ENCODE measurements at regions not wholly inside any gene's neighbourhood (a gene's known extent, or its start where the extent isn't known, plus 50 kb on each side); places are given as distances from the start of the nearest gene placed in this dataset.
"Not testable (repeated sequence)": the region's sequence is repeated elsewhere in the genome, so short reads cannot be mapped to it uniquely, and the experiment has no call there.

DNA sequence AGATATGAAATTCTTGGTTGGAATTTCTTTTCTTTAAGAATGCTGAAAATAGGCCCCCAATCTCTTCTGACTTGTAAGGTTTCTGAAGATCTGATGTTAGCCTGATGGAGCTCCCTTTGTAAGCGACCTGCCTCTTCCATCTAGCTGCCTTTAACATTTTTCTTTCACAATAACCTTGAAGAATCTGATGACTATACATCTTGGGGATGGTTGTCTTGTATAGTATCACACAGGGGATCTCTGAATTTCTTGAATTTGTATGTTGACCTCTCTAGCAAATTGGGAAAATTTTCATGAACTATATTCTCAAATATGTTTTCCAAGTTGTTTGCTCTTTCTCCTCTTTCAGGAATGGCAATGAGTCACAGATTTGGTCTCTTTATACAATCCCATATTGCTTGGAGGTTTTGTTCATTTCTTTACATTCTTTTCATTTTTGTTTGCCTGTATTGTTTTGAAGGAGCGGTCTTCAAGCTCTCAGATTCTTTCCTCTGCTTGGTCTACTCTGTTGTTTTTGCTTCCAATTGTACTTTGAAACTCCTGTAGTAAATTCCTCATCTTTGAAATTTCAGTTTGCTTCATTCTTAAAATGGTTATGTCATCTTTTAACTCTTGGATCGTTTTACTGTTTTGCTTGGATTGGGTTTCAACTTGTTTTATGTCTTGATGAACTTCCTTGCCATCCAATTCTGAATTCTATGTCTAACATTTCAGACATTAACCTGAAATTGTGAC lies 245.2 kb upstream of the TARS1 start:
- FAIRE-seq: no peak

DNA sequence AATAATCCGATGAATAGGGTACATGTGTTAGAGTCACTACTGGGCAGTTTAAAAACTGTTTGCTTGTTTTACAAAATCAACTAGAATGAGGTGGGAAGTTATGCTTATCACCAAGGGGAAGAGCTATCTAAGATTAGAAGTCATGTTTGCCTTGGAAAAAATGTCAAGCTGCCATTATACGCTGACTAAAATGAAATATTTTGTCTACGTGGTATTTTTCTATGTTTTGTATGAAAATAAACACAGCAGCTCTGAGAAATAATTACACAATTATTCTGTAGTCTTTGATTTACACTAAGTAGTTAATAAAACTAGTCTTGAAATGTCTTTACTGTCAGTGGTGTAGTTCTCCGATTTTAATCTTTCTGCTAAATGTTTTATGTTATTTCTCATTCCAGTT lies 241.9 kb upstream of the TARS1 start:
- FAIRE-seq: no peak
- no peak for DNase-seq (ENCODE audit: insufficient read length, low spot score)

More for the DNA sequence above, 245.2 kb upstream of the TARS1 start:
- DNase-seq (ENCODE audit: insufficient read length, low spot score): no peak

DNA sequence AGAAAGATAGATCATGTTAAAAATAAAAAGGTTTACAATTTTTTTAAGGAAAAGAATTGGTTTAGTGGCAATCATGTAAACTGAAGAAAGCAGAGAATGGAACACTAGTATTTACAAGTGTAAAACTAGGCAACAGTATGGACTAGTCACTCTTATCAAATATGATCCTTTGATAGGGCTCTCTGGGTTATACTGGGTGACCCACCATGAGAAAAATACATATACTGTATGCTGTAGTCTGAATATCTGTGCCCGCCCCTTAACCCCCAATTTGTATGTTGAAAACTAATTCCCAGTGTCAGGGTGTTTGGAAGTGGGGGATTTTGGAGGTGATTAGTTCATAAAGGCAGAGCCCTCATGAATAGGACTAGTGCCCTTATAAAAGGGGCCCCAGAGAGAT lies 236.8 kb upstream of the TARS1 start:
- FAIRE-seq: no peak
- no peak for DNase-seq (ENCODE audit: insufficient read length, low spot score)

DNA sequence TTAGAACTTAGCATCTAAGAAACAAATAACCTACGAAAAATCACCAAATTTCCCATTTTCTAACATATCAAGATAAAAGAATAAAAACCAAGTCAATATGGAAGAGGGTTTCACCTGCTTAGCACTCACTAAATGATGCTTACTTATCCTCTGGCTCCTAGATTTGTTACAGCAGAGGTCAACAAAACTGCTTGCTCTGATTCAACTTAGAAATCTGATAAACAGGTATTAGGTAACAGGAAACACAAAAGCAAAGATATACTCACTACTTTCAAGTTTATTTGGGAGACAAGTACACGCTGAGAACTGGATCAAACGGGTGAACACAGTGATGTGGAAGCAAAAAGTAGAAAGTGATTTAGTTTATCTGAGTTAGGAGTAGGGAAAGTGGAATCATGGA lies 235.7 kb upstream of the TARS1 start:
- FAIRE-seq (peak; percentile 28), DNase-seq (ENCODE audit: insufficient read length, low spot score) (no peak)

- DNase-seq (ENCODE audit: insufficient read length, low spot score): no peak
- peak; percentile 42 for FAIRE-seq
Observed at GRCh38 chr5:33205727-33206410, 234.9 kb upstream of the TARS1 start.

GRCh38 chr5:33206962-33207506 lies 233.7 kb upstream of the TARS1 start:
- FAIRE-seq: no peak

GRCh38 chr5:33209252-33209651 lies 231.5 kb upstream of the TARS1 start:
- FAIRE-seq (no peak), DNase-seq (ENCODE audit: insufficient read length, low spot score) (no peak)

More at GRCh38 chr5:33206962-33207506, 233.7 kb upstream of the TARS1 start:
- no peak for DNase-seq (ENCODE audit: insufficient read length, low spot score)

- not testable (repeated sequence) for FAIRE-seq; DNase-seq (ENCODE audit: insufficient read length, low spot score)
Observed at GRCh38 chr5:33210221-33210620, 230.5 kb upstream of the TARS1 start.

GRCh38 chr5:33210978-33211377 lies 229.8 kb upstream of the TARS1 start:
- FAIRE-seq (no peak), DNase-seq (ENCODE audit: insufficient read length, low spot score) (no peak)

GRCh38 chr5:33212439-33212838 lies 228.3 kb upstream of the TARS1 start:
- no peak for FAIRE-seq

GRCh38 chr5:33212900-33213299 lies 227.9 kb upstream of the TARS1 start:
- no peak for DNase-seq (ENCODE audit: insufficient read length, low spot score)
- no peak for FAIRE-seq

More at GRCh38 chr5:33212439-33212838, 228.3 kb upstream of the TARS1 start:
- DNase-seq (ENCODE audit: insufficient read length, low spot score): no peak

DNA sequence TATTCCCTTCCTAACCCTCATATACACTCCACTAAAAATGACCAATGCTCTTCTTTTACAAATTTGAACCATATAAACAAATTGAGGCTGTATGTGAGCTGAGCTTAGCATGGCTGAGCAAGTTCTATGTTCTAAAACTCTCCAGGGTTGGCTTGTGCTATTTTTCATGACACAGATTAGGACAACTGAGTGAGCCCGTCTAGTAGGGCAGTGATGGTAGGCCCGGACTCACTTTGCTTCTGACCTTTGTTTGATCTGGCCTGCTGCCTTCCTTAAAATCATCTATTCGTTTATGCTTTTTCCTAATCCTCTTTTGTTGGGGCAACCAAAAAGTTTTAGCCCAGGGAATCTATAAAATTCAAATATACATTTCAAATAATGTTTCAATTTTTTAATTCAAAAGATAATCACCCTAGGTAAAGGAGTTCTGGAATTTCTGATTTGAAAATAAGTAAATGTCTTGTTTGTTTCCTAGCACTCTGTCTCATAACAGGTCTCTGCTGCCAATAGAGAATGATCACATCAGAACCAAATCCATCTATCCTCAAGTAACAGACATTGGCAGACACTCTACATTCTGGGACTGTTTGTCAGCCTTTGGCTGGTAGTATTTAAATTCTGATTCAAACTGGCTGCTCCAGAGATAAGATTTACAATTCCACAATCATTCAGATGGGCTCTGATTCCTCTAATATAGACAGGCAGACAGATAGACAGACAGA lies 217.0 kb upstream of the TARS1 start:
- FAIRE-seq: no peak
- DNase-seq (ENCODE audit: insufficient read length, low spot score): no peak

DNA sequence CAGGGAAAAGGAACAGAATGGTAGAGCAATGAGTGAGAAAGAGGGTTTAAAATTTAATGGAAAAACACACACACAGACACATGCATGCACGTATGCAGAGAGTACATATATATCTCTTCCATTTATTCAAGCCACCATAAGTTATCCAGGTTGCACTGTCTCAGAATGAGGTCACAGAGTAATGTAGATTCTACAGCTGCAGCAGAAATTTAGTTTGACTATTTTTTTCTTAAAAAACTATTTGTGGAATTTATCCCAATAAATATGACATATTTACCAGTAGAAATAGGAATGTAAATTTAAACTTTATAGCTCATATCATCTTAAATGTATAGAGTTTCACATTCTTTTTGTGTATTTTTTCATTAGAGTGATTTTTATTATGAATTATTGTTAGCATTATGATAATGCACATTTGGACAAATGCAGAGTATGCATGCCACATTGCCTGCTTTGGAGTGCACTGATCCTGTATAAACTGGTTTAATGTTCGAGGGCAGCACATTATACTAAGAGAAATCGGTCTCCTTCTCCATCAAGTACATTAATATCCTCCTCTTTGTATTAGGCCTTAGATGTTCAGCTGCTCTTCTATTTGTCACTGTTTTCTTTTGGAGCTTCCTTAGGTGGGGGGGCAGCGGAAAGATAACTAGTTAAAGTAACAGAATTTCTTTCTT lies 216.3 kb upstream of the TARS1 start:
- DNase-seq (ENCODE audit: insufficient read length, low spot score) (no peak), FAIRE-seq (no peak)

DNA sequence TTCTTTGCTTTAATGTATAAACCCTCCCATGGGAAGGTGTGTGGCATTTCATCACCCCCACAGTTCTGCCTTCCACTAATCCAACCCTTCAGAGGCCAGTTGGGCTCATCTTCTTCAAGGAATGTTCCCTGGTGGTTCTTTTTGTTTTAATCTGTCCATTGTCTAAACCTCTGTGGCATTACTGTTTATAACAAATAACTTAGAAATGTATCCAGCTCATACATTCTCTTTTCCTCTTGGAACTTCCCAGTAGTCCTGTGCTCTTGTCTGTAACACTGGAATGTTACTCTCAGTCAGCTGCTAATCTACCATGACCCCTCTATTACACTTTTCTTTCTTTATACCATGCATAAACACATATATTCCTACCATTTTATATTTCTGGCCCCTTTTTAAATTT lies 213.5 kb upstream of the TARS1 start:
- FAIRE-seq (no peak), DNase-seq (ENCODE audit: insufficient read length, low spot score) (no peak)

DNA sequence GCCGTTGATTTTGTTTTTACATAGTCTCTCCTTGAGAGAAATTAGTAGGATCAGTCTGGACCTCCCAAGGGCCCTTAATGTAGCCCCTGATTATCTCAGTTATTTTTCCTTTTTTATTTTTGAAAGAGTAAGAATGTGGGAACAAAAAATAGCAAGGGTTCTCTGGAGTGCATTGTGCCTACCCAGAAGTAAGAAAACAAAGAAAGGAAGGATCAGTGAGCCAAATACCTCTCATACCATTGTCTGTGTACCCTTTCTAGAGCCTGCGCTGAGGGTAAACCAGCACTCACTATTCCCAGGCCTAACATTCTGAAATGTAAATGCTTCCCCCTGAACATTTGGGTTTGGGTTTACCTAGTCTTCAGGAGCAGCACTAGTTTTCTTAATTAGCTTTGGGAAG lies 213.0 kb upstream of the TARS1 start:
- FAIRE-seq (no peak), DNase-seq (ENCODE audit: insufficient read length, low spot score) (no peak)

- no peak for DNase-seq (ENCODE audit: insufficient read length, low spot score)
- no peak for FAIRE-seq
Observed at GRCh38 chr5:33228149-33228548, 212.6 kb upstream of the TARS1 start.

GRCh38 chr5:33229216-33229615 lies 211.5 kb upstream of the TARS1 start:
- DNase-seq (ENCODE audit: insufficient read length, low spot score): no peak
- peak; percentile 13 for FAIRE-seq

- DNase-seq (ENCODE audit: insufficient read length, low spot score) (no peak), FAIRE-seq (no peak)
Observed at GRCh38 chr5:33230467-33231078, 210.2 kb upstream of the TARS1 start.

- DNase-seq (ENCODE audit: insufficient read length, low spot score): no peak
- peak; percentile 70 for FAIRE-seq
Observed at GRCh38 chr5:33231214-33231710, 209.5 kb upstream of the TARS1 start.

- DNase-seq (ENCODE audit: insufficient read length, low spot score): no peak
Observed at GRCh38 chr5:33231935-33232334, 208.8 kb upstream of the TARS1 start.

More at GRCh38 chr5:33231935-33232334, 208.8 kb upstream of the TARS1 start:
- FAIRE-seq: no peak

All from HTR-8/SVneo (cell line).